EH (cell line): ENCODE measurements at regions not wholly inside any gene's neighbourhood (a gene's known extent, or its start where the extent isn't known, plus 50 kb on each side); places are given as distances from the start of the nearest gene placed in this dataset.
"Not testable (repeated sequence)": the region's sequence is repeated elsewhere in the genome, so short reads cannot be mapped to it uniquely, and the experiment has no call there.

Experiments
- DNase-seq: peaks from one replicate; pipeline ENCODE4 v3.0.0-alpha.2; 2015; ENCODE audit warnings: low read depth

DNA sequence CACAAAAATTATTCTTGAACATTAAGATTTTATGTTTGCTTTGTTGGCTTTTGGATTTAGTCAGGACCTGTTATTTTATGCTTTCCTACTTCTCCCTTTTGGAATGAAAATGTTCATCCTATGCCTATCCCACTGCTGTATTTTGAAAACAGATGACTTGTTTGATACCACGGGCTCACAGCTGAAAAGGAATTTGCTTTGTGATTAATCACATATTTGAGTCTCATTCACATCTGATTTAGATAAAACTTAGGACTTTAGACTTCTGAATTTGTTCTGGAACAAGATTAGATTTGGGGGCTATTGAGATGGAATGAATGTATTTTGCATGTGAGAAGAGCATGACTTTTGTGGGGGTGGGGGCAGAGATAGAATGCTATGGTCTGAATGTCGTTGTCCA is 1012.6 kb downstream of the CDH11 start:
- no peak for DNase-seq

DNA sequence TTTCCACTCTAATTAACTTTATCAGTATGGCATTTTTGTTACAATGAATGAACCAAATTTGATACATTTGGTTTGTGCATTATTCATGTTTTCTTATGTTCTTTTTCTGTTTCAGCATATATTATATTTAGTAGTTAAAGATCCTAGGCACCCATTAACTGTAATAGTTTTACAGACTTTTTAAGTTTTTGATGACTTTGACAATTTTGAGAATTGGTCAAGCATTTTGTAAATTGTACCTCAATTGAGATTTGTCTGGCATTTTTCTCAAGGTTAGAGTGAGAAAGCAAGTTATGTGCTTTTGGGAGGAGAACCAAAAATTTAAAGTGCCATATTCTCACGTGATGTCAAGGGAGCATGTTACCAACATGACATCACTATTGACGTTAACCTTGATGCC is 1019.2 kb downstream of the CDH11 start:
- DNase-seq, result no peak

DNA sequence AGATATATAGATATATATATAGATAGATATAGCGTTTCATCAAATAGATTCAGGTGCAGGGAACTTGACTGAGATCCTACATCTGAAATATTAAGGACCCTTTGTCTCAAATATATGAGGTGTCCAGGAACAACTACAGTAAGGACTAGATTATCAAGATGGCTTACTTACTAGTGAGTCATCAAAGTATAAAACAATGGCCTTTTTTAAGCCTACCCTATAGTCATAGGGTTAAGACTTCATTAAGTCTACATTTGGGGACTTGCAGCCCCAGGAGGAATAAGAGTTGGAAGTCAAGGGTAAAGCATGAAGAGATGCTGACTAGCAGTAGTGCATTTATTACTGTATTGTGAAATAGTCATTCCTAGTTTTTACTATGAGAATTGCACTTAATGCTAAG is 1023.4 kb downstream of the CDH11 start:
- DNase-seq, result peak; percentile 4

DNA sequence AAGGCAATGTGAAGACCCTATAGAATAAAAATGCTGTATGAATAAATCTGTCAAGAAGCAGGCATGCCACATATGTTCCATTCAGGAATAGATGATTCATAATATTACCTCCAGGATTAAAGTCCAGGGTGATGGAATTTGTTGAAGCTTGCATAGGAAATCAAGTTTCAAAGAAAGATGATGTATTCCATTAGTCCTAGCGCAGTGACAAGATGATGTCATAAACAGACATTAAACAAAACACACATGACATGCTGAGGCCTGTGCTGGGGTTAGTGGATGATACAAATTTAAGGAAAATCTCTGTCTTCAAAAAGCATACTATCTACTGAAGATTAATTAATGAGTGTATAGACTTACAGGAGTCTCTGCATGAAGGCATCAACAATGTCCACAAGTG is 1025.2 kb downstream of the CDH11 start:
- no peak for DNase-seq

DNA sequence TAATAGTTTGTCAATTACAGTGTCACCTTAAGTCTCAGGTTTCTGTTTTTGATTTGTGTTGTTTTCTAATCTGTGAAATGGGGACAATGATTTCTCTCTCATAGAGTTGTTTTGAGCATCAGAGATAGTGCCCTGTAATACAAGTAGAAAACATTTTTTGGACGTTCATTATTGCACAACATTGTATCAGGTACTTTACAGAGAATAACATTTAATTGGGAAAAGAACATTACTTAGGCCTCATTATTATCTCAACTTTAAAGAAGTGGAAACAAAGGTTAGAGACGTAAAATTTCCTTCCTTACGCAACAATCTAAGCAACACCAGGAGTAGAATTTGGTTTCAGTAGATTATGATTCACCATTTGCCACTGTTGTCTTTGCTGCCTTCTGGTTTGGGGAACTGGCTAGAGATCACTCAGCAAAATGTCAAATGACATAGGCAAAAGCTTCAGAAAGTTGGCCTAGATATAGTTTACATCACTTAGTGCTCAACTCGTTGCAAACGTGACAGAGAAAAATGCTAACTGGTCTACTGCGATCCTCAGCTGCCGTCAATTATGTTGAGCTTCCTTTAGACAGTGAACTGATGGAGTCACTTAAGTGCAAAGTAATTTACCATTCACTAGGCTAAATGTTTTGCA is 1026.8 kb downstream of the CDH11 start:
- DNase-seq, result peak; percentile 59

DNA sequence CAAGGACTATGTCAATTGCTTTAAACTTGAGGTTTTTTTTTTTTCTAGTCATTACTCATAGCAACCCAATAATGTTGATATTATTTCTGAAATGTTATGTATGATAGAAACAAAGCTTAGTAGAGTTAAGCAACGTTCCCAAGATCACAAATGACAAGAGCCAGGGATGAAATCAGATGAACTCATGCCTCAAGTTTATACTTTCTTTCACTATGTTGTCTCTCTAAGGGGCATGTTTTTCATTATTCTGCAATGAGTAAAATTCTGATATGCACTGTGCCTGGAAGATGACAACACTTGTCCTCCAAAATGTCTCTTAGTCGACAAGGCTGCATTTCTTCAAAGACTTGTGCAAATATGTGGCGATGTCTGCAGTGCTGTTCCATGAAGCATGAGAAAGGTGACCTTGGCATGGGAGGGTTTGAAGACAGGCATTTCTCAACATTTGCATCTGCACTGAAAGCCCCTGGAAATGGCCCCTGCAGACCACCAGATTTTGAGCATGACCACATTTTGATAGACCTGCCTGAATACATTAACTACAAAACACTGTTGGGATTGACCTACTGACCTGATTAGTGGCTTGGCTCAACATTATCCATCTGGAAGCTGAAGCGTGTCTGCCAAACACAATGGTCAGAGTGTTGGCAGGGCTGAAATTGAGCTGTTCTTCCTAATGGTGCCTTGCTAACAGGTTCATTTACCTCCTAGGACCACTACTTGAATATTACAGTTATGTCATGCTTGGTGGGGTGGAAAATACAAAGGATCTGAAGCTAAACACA is 1027.5 kb downstream of the CDH11 start:
- peak; percentile 69 for DNase-seq

DNA sequence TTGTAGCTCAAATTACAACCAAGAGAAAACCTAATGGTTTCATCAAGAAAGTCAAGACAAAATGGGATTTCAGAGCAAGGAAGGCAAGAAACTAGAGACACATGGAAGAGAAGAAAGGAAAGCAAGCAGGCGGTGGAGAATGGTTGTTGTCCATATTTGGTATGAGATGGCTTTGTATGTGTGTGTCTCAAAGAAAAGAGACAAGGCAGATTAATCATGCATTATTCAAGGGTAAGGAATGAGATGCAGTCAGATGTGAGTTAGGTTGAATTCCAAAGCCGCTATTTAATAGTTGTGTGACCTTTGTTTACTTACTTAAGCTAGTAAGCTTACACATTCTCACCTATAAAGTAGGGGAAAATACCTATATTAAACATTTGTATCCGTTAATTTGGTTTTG is 1029.6 kb downstream of the CDH11 start:
- peak; percentile 88 for DNase-seq

DNA sequence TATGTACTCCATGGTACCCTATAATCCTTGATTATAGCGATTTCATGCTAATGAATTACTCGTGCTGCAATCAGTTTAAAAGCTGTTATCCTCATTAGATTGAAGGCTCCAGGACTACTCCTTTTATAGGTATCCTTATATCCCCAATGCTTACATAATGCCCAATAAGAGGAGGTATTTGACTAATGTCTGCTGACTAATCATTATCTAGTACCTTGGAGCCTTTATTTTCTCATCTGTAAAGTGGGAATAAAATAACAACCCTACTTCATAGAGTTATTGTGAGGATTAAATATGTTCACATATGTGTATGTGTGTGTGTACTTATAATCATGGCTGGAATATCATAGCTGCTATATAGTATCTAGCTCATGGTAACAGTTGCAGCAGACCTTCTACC is 1031.5 kb downstream of the CDH11 start:
- DNase-seq, result no peak

DNA sequence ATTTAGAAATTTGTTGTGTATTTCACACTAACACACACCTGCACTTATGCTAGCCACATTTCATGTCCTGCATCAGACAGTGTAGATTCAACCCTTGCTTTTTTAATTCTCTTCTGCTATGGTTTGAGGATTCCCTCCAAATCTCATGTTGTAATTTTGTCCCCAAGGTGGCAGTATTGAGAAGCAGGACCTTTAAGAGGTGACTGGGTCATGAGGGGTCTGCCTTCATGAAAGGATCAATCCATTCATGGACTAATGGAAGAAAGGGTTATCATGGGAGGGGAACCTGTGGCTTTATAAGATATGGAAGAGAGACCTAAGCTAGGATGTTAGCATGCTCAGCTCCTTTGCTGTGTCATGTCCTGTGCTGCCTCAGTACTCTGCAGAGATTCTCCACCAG is 1032.2 kb downstream of the CDH11 start:
- peak; percentile 40 for DNase-seq

DNA sequence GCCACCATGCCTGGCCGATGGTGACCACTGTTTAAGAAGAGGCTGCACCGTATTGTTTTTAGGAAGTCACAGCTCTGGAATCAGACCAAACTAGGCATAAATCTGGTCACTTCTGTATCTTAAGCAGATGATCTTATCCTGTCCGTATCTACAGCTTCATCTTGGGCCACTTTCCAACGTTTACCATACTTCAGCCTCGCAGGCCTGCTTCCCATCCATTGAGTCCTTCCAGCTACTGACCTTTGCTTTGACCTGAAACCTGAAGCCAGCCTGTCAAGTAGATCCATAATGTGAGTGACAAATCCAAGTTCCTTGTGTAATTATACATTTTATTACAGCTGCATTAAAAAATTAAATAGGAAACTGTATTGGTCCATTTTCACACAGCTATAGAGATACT is 1033.0 kb downstream of the CDH11 start:
- no peak for DNase-seq

DNA sequence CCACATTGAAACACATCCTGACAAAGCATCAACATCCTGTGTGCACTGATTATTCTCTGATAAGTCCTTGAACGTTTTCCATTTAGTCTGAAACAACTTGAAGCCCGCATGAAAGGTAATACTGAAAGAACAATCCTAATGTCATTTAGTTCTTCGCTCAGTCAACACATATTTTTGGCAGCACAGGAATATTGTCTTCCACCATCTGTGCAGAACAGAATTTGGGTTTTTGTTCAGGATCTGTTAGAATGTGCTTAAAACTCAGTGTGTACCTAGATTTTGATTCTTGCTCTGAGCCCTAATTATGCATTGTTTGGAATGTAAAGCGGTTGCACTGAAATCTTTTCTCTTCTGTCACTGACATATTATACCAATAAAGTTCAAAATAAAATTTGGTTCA is 1036.6 kb downstream of the CDH11 start:
- no peak for DNase-seq

DNA sequence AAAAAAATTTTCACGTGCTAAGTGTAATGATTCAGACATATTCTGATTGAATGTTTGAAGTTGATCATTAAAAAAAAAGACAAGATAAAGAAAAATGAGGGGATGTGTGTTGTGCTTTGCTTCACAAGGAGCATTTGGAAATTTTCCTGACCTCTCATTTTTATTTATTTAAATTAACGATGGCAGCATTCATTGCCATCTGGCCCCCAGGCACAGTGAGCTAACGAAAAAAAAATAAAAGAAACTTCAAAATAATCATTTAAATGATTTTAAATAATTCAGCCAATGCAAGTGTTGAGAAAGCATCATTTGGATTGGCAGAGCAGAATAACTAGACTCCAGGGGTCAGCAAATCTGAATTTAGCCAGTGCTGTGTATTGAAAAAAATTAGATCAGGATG is 1037.2 kb downstream of the CDH11 start:
- DNase-seq, result no peak

DNA sequence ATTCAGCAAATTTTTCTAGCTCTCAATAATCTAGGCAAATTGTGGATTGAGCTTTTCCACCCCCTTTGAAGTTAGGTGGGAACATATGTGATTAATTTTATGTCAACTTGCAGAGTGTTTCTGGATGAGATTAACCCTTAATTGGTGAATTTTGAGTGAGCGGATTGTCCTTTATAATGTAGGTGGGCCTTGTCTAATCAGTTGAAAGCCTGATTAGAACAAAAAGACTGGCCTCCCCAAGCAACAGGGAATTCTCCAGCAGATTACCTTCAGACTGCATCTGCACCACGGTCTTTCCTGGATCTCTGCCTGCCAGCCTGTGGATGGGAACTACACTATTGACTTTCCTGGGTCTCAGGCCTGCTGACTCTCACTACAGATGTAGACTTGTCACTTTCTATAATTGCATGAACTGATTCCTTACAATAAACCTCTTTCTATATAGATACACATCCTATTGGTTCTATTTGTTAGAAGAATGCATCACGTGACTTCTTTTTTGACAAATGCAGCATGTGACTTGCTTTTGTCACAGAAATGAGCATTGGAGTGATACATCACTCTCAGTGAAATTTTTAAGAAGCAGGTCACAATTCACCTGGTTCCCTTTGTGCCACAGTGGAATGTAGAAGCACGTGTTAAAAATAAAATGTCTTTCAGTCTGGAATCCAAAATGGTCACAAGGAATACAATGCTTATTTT is 1038.3 kb downstream of the CDH11 start:
- DNase-seq, result no peak

DNA sequence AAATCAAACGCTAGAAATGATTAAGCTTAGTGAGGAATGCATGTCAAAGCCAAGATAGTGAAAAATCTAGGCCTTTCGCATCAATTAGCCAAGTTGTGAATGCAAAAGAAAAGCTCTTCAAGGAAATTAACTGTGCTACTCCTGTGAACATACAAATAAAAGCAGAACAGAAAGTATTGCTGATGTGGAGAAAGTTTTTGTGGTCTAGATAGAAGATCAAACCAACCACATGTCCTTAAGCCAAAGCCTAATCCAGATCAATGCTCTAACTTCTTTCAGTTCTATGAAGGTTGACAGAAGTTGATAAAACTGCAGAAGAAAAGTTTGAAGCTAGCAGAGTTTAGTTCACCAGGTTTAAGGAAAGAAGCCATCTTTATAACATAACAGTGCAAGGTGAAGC is 1044.6 kb downstream of the CDH11 start:
- DNase-seq, result no peak

DNA sequence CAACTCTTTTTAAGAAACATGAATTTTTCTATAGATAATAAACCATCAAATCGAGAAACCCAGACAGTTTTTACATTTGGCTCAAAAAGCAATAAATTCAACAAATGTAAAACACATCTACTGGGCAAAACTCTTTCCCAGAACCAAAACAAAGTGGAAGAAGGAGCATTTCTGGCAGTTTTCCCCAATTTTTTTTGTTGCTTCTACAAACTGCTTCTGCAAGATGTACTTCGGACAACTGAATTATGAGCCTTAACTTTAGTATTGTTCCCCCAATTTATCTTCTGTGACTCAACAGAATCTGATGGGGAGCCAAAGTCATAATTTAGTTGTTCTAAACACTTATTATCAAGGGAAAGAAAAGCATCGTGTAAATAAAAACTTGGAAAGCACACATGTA is 1047.2 kb downstream of the CDH11 start:
- DNase-seq, result no peak

DNA sequence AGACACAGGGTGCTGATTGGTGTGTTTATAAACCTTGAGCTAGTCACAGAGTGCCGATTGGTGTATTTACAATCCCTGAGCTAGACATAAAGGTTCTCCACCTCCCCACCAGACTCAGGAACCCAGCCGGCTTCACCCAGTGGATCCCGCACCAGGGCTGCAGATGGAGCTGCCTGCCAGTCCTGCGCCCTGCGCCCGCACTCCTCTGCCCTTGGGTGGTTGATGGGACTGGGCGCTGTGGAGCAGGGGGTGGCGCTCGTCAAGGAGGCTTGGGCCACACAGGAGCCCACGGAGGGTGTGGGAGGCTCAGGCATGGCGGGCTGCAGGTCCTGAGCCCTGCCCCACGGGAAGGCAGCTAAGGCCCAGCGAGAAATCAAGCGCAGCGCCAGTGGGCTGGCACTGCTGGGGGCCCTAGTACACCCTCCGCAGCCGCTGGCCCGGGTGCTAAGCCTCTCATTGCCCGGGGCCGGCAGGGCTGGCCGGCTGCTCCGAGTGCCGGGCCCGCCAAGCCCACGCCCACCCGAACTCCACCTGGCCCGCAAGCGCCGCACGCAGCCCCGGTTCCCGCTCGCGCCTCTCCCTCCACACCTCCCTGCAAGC is 1049.6 kb downstream of the CDH11 start:
- DNase-seq, result not testable (repeated sequence)

DNA sequence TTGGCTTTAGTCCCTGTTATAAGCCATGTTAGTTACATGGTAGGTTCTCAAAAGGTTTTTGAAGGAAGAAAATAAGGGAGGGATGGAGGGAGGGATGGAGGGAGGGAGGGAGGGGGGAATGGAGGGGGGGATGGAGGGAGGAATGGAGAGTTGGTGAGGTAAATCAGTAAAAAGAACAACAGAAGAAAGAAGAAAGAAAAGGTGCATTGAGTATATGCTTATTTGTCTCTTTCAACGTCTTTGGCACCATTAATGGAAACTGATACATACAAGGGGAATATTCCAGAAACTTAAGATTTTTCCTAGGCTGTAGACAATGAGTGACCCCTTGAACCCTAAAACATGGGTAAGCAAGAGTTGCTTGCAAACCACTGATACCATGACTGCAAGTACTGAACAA is 1056.3 kb downstream of the CDH11 start:
- no peak for DNase-seq

DNA sequence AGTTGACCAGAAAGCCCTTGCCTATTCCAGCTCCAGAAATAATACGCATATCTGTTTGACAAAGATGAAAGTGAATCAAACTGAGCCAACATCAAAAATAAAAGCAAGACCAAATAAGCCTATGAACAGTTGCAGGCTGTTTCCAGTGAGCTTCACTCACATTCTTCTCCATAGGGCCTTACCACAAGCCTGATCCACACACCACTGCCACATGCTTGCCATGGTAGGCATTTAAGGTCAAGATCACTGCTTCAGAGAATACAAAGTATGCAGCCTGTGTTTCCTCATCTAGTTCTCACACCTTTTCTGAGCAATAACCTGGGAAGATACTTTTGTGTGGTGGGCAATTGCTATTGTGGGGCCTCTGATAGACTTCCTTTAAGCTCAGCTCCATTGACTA is 1060.2 kb downstream of the CDH11 start:
- peak; percentile 3 for DNase-seq

DNA sequence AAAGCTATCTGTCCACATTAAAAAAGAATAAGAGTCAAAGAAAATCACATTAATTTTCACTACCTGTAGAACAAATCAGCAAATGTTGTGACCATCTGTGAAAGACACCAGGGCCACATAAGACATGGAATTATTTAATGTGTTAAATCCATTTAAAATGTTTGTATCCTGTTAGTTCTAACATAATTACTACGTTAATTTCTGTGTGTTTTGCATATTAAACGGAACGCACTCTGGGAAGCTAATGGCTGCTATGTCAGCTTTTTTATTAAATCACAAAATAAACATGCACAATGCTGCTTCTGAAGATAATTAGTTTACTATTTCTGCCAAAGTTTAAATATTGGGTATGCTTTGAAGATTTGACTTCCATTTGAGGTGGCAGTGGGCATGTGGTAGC is 1061.2 kb downstream of the CDH11 start:
- no peak for DNase-seq

DNA sequence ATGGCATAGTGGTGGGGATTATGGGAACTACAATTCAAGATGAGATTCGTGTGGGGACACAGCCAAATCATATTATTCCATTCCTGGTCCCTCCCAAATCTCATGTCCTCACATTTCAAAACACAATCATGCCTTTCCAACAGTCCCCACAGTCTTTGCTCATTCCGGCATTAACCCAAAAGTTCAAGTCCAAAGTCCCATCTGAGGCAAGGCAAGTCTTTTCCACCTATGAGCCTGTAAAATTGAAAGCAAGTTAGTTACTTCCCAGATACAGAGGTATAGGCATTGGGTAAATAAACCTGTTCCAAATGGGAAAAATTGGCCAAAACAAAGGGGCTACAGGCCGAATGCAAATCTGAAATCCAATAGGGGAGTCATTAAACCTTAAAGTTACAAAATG is 1063.2 kb downstream of the CDH11 start:
- DNase-seq, result no peak

DNA sequence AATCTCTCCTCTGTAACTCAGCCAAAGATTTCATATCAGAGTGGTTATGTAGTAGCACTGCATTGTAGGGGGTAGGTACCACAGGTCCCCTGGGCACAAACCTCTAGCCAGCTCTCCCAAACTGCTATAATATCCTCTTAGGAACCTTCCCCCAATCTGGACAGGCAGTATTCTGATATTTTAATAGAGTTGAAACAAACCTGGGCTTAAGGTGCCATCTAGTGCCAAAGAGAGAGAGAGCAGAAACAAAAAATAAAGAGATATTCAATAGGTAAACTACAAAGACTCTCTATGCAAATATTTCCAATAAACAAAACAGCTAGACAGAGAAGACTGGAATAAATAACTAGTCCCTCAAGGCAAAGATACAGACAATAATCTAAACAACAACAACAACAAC is 1070.0 kb downstream of the CDH11 start:
- peak; percentile 18 for DNase-seq

DNA sequence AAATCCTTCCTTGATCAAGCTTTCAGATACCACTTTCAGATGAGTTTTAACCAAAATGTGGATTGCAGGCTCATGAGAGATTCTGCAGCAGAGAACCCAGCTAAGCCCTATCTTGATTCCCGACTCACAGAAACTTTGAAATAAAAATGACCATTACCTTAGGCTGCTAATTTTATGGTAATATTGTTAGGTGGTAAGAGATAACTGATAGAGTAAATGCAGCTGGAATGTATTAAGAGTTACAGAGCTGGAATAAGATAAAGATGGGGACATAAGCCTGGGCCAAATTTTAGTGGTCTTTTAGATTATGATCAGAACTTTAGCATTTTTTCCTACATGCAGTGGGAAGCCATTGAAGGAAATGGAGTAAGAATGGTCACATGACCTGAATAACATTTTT is 1074.0 kb downstream of the CDH11 start:
- no peak for DNase-seq

DNA sequence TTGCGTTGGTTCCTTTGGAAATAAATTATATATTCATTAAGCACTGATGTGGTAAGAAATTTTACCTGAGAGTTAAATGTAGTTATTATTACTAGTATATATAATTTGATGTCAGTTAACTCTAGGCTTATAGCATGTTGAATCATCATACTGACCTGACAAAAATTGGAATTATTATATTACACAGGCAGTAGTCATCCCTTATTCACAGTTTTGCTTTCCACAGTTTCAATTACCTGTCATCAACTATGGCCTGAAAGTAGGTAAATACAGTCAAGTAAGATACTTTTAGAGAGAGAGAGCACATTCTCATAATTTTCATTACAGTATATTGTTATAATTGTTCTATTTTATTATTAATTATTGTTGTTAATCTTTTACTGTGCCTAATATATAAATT is 1074.7 kb downstream of the CDH11 start:
- no peak for DNase-seq
